GM18858 (cell line): ENCODE measurements at regions not wholly inside any gene's neighbourhood (a gene's known extent, or its start where the extent isn't known, plus 50 kb on each side); places are given as distances from the start of the nearest gene placed in this dataset.

Experiments
- ATAC-seq: cut with Tn5 transposase; IDR thresholded peaks from one replicate; pipeline ENCODE4 v1.9.1; 2021; ENCODE audit not compliant: unreplicated experiment

DNA sequence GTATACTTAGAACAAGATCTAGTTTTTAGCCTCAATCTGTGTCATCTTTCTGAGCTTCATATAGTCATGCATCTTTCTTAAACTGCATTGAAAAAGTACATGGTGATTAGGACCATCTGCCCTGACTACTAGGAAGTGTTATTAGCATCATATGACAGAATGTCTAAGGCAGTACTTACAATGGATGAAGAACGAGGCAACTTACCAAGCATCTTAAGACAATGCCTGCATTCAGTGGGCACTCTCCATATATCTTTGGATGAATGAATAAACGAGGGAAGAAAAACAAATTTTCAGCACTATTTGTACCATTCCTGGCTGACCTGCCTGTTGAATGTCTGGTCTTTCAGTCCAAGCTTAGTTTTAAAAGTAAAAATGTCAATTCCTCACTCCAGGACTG, 185.4 kb upstream of the EPHA3 start:
- ATAC-seq: no peak

DNA sequence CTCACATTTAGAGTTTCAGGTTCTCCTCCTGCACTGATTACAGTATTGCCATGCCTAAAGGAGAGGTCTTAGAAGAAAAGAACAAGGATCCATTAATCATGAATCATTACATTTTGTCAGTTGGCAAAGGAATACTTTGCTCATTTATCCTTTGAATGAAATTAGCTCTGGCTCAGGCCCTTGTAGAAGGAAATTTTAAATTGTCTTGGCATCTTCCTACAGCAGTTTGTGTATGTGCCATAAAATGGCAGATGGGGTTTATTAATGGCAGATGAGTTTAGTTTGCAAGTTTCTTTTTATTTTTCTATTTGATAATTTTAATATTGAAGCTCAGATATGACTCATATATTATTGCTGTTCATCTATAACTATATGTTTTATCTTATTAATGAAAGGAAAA, 181.2 kb upstream of the EPHA3 start:
- ATAC-seq: no peak

DNA sequence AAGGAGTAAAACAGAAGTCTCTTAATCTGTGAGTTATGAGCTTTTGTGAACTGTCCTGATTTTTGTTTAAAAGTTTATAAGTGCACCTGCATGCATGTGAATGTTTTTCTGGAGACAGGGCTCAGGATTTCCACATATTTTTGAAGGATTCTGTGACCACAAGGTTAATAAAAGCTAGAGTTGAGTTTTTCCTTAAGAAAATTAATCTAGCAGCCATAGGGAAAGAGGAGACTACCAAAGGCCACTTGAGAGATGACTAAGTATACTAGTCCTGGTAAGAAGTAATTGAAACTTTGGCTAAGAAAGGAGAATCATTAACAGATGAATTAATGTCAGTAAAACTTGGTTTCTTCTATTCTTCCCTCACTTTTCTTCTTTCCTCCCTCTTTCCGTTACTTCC, 176.8 kb upstream of the EPHA3 start:
- ATAC-seq: no peak

DNA sequence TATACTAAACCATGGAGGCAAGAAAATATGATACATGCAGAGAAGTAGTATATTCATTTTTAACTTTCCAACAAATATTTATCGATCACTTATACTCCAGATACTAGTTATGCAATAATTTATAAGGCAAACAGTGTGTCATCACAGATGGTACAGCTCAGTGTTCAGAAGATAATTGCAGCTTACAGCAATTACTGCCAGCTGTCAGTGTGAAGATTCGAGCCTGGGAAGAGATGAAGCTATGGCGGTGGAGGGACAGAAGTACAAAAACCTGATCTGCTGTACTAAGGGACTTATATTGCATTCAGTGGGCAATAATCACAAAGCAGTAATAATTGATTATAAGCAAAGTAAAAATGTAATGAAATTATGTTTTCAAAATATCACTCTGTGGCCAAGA, 170.6 kb upstream of the EPHA3 start:
- no peak for ATAC-seq

DNA sequence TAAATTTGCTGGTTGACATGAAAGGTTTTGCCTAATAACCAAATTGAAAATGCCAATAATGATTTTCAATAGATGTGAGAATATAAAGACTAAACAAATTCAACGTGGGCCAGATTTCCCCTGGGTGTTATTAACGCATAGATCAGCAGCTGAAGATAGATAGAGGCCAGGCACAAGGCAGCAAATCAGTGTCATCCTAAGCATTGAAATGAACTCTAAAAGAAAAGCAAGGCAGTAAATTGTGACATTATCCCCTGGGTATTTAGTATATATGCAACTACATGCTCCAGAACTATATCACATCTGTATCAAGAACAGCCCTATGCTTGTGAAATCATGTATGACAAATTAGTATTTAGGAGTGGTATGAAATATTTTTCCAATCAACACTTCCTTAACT, 167.1 kb upstream of the EPHA3 start:
- ATAC-seq: no peak

DNA sequence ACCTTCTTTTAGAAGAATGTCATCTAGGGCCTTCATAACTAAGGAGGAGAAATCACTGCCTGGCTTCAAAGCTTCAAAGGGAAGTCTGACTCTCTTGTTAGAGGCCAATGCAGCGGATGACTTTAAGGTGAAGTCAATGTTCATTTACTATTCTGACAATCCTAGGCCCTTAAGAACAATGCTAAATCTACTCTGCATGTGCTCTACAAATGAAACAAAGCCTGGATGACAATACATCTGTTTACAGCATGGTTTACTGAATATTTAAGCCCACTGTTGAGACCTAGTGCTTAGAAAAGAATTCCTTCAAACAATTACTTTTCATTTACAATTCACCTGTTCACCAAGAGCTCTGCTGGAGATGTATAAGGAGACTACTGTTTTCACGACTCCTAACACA, 160.4 kb upstream of the EPHA3 start:
- no peak for ATAC-seq

DNA sequence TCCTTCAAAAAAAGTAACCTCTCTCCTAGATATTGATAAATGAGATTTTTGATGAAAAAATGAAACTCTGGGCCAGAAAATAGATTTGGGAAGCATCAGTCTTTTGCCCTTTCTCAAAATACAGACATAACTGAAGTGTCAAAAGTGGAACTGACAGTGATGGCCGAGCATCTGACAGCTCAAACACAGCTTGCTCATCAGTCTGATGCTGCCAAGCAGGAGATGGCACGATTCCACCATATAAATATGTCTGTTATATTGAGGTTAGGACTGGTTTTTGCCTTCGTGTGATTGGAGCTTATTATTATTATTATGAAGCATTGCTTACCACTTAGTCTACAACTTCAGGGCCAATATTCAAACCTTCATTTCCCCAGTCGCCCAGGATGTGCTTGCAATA, 152.6 kb upstream of the EPHA3 start:
- ATAC-seq: no peak

DNA sequence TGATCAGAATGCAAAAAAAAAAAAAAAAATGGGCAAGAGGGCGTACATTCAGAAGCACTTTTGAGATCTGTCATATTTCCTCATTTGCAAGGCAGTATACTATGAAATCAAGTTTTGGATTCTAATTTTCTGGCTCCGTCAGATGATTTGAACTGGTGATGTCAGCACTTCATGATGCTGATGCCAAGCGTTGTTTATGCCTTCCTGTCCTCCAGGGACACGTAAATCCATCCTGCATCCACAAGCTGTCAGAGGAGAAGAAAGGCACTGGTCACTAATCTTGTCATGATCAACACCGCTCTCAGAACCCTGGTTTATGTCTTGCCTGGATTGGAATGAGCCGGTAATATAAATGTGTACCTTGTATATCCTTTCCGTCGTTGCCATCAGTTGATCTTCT, 152.1 kb upstream of the EPHA3 start:
- ATAC-seq: no peak

DNA sequence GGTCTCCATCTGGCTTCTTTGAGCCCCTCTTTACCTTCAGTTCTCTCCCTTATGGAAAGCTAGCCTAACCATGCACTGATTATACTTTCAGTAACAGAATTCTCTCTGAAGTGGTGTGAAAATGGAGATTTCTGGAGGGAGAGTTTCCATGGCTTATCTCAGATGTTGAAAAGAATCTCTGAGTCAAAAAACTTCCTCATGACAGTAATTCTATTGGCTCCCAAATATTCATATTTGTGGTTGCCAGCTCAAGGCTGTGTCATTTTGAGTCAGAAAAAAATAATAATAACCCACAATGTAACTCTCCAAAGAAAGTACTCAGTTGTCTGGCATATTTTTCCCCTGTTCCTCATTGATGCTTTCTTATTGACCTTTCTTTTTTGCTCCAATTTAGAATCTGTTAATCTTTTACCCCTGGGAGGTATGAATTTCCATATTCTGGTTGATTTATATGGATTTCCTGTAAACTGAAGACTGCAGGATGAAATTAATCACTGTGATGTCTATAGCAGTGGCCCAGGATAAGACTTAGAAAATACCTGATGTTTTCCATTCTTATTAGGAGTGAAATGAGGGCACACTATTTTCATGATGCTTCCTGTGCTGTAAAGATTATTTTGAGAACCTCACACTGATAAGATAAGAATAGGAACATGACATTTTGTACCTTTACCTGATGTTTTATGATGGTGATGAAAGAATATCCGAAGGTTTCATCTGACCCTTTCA, 149.5 kb upstream of the EPHA3 start:
- ATAC-seq: no peak

DNA sequence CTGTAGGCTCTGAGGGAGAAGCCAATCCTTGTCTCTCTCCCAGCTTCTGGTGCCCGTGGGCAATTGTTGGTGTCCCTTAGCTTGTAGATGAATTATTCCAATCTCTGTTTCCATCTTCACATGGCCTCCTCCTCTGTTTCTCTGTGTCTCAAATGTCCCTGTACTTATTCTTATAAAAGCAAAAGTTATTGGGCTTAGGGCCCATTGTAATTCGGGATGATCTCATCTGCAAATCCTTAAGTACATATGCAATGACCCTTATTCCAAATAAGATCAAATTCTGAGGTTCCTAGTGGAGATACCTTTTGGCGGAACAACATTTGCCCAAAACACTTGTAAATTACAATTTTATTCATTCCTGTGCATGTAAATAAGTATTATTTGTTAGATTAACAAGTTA, 147.4 kb upstream of the EPHA3 start:
- ATAC-seq: no peak

DNA sequence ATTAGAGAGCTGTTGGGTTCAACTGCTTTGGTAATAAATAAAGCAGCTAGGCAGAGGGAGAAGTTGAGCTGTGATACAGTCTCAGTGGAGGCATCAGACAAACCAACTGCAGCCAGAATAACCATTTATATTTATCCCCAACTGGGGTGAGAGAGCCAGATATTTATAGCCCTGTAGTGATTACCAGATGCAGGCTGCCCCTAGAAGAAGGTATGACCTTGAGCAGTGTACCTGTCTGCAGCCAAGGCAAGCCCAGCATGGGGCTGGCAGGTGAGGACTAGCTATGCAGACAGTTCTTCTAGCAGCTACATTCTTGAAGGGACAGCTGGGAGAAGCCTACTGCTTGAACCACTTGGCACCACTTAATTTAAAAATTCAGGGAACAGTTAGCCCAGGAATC, 144.4 kb upstream of the EPHA3 start:
- no peak for ATAC-seq

DNA sequence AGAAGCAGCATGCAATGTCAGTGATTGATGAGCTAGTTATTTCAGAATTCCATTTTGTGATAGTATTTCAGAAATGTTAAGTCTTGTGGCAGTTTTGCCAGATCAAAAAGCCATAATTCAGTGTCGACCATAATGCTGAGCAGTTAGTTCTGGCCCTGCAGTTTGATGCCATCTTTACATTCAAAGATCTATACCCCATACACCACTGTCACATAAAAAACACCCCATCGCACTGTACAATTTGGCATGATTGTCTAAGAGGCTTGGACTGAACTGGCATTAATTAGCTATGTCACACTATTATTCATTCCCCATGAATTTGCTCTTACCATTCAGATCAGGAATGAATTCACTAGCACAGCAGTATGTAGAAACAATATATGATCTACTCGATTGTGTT, 127.7 kb upstream of the EPHA3 start:
- ATAC-seq: no peak

DNA sequence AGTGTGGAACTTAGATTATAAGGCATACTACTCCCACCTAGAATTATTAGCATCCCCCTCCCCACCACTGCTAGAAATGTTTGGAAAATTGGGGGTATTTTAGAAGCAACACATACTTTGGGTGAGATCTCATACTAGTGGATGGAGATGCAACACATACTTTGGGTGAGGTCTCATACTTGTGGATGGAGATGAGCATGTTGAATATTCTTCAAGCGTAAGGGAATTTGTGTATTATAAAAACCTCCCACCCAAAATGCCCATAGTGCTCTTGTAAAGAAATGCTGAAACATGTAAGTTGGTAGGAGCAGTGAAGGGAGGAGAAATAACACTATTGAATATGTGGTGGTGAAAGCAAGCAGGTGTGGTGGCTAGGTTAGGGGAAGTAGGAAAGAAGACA, 124.0 kb upstream of the EPHA3 start:
- ATAC-seq: no peak

DNA sequence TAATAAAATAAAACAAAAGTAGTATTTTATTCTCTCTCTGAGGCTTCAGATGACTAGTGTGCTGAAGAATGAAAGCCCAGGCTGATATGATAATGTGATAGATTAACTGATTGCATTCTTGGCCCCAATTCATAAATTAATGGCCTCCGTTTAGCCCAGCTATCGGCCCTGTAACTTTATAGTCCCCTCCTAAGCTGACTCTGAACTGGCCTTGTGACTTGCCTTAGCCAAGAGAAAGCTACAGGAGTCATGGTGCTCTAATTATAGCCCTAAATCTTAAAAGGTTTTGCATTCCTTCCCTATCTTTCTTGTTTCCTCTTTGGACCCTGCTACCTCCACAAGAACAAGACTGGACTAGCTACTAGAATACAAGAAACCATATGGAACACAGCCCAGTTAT, 123.2 kb upstream of the EPHA3 start:
- ATAC-seq: no peak

DNA sequence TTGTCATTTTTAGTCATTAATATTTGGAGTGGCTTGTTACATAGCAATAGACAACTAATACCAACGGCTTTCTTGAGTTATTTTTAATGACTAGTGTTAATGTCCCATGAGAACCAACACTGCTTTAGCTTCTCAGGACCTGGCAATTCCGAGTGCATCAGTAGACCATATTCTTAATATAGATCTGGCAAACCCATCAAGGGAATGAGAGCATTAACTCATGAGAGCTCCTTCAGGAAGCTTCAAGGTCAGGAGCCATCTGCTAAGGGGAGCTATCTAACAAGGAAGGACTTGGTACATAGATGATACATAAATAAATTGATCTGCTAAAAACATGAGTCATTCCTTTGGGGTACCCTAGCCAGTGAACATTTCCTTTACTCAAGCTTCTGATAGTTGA, 122.6 kb upstream of the EPHA3 start:
- ATAC-seq: no peak

DNA sequence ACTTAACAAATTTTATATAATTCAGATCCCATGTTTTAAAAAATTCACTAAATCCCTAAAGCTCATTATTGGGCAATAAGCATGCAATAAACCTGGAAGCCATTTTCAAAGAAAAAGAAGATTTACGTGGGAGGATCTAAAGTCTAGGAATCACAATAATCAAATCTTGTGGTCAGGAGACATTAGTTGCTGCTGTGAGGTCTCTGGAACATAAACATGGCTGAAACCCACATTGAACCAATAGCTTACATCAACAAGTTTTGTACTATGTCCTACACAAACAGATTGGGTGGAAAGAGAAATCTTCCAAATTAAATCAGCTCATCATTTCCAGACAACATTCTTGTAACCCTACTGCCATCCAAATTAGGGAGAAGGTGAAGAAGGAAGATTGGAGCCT, 121.9 kb upstream of the EPHA3 start:
- no peak for ATAC-seq

DNA sequence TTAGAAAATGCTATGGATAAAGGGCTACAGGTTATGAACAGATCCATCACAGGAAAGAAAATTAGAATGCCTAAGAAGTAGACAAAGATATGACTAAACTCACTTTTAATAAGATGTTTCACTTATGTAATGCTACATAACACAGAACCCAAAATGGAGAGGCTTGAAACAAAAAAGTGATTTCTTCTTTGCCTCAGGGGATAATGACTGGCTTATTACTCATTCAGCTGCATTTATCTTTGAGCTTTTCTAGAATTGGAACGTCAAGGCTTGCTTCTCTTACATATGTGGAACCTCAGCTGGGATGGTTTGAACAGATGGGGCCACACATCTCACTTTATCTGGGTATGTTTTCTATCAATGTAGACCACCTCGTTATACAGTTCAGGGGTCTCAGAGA, 120.6 kb upstream of the EPHA3 start:
- ATAC-seq: no peak

DNA sequence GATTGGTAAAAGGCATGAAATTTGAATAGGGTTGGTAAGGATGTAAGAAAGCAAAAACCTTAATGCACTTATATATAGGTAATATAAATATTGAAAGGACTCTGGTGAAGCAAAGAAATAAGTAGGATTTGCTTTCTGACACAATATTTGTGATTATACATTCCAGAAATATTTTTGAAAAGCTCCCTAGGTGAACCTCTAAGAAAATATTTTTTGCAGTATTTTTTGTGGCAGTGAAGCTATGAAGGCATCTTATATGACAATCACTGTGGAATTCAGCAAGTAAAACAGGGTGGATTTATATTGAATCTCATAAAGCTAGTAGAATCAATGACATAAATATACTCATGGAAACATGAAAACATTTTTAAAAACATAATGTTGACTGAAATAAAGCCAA, 119.6 kb upstream of the EPHA3 start:
- no peak for ATAC-seq

DNA sequence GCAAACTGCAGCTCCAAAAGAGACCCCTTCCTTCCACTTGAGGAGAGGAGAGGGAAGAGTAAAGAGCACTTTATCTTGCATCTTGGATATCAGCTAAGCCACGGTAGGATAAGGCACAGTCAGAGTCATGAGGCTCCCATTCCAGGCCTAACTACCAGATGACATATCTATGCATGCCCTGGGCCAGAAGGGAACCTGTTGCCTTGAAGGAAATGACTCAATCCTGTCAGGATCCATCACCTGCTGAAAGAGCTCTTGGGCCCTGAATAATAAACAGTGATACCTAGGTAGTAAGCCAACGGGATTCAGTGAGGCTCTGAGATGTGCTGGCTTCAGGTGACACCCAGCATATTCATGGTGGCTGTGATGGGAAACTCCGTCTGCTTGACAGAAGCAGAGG, 118.5 kb upstream of the EPHA3 start:
- no peak for ATAC-seq

DNA sequence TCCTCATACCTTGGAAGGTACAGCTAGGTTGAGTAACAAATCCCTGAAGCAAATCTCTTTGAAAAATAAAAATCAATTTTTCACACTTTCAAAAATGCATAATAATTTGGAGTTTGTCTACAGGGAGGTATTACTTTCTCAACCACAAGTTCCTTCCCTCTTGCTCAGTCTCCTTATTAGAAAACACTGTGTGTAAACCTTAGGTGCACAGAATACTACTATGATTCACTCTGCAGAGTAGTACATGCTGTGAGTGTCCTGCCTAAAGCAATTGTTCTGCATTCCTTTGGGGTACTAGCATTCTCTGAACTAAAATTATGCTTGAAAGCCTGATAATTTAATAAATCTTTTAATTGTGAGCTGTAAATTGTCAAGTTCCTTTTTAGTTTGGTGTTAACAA, 115.9 kb upstream of the EPHA3 start:
- ATAC-seq: no peak

DNA sequence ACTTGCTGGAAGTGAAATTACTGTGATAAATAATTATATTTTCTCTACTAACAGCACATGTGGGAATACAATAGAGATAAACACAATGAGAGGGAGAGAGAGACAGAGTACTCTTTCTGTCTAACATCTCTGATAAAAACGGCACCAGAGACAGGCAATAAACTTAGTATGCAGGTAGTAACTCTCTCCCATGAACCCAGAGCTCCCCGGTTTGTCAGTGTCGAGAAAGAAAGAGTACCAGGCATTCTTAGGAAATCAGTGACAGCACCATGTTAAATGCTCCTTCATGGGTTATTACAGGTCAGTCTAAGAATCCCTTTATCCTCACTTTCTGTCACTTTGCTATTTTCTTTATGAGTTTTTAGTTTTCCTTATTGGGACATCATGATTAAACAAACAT, 110.7 kb upstream of the EPHA3 start:
- ATAC-seq: no peak

DNA sequence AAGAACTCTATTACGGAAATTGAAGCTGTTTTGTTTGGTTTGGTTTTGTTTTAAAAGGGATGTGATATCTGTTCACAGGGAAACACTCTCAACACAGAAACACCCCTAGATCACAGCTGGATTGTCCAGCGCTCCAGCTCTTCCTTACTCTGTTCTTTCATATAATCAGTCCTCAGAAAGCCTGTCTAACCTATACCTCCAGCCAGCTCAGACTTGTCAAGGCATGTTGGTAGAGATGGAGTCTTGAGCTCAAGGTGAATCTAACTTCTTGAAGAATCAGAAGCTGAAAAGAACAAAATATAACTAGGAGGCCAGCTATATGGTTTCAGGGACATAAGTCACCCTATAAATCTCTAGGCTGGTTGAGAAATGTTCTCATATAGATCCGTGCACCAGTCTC, 110.2 kb upstream of the EPHA3 start:
- no peak for ATAC-seq

DNA sequence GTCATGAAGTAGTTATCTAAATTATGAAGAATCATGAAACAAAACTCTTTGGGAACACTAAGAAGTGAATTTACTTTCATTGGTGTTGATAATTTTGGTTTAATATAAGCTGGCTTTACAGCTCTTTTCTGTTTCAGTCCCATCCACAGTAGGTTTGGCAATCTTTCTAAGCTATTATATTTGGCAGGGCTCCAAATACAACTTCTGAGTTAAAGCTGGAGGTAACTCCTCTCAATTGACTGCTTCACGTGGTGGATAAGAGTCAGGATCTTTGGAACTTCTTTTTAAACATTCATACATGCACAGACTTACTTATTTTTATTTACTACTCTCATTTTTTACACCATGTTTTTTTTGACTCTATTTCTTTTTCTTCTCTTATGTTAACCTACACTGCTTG, 106.5 kb upstream of the EPHA3 start:
- ATAC-seq: no peak

DNA sequence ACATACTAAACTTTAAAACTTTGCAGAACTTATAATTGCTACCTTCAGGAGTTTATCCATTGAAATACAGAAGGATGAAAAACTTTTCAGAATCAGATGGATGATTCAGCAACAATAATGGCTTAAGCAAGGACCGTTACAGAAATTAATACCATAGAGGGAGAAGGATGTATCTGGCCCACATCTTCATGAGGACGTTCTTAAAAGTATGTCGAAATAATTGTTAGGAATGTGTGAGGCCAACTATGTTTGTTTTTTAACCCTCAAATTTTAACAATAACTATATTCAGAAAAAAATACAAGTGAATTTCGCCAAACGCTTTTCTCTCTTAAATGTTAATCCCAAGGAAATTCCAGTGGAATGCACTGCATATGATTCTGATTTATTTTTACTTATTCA, 105.2 kb upstream of the EPHA3 start:
- no peak for ATAC-seq
